GM12878 (cell line): ENCODE measurements at regions not wholly inside any gene's neighbourhood (a gene's known extent, or its start where the extent isn't known, plus 50 kb on each side); places are given as distances from the start of the nearest gene placed in this dataset.

Experiments
- CREM ChIP-seq: IDR thresholded peaks from 2 replicates; pipeline ENCODE4 v1.6.1; 2014; ENCODE audit warnings: antibody characterized with exemption, low read depth
- GABPA ChIP-seq: IDR thresholded peaks from 2 replicates; pipeline ENCODE4 v1.6.1; 2014; ENCODE audit warnings: antibody characterized with exemption, low read depth, mild to moderate bottlenecking, inconsistent platforms
- IRF3 ChIP-seq: fragments of 450-650 bp; IDR thresholded peaks from 2 replicates; pipeline ENCODE4 v1.6.1; 2014; ENCODE audit warnings: mild to moderate bottlenecking
- TCF7 ChIP-seq: IDR thresholded peaks from 2 replicates; pipeline ENCODE4 v1.6.1; 2014; ENCODE audit warnings: antibody characterized with exemption, borderline replicate concordance

DNA sequence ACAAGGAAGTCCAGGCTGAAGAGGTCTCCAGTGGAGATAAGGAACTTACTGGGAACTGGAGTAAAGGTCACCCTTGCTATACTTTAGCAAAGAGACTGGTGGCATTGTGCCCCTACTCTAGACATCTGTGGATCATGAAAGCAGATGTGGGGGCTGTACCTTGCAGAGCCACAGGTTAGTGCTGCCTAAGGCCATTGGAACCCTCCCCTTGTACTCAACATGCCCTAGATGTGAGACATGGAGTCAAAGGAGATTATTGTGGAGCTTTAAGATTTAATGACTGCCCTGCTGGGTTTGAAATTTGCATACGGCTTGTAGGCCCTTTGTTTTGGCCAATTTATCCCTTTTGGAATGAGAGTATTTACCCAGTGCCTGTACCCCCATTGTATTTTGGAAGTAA, 397.3 kb upstream of the GRIN3A start:
- TF ChIP-seq IRF3 = no peak
- TF ChIP-seq CREM = no peak
- no peak for TF ChIP-seq TCF7
- no peak for TF ChIP-seq GABPA
